DOHH2 (cell line): ENCODE measurements at regions not wholly inside any gene's neighbourhood (a gene's known extent, or its start where the extent isn't known, plus 50 kb on each side); places are given as distances from the start of the nearest gene placed in this dataset.

Source experiments
- H3F3A ChIP-seq: fragments of 200-600 bp; sonication (generic), shearing (Covaris generic); 2 replicates; pipeline ENCODE4 v1.6.0; 2016; ENCODE audit warnings: antibody characterized with exemption, mild to moderate bottlenecking; ENCODE audit not compliant: control insufficient read depth, insufficient read depth
- H3K27ac ChIP-seq: fragments of 200-600 bp; sonication (generic); 2 replicates; pipeline ENCODE4 v1.5.1; 2014; ENCODE audit warnings: low read depth, mild to moderate bottlenecking, low read length, moderate library complexity
- H3K27me3 ChIP-seq: fragments of 200-600 bp; sonication (generic); 2 replicates; pipeline ENCODE4 v1.6.1; 2014; ENCODE audit warnings: mild to moderate bottlenecking, low read length, mixed read lengths; ENCODE audit not compliant: control insufficient read depth
- H3K36me3 ChIP-seq: fragments of 200-600 bp; sonication (generic); 2 replicates; pipeline ENCODE4 v1.6.1; 2014; ENCODE audit warnings: mild to moderate bottlenecking, low read length, moderate library complexity, mixed read lengths; ENCODE audit not compliant: control insufficient read depth
- H3K4me1 ChIP-seq: fragments of 200-600 bp; sonication (generic); 2 replicates; pipeline ENCODE4 v1.6.1; 2014; ENCODE audit warnings: mild to moderate bottlenecking, low read length, mixed read lengths; ENCODE audit not compliant: control insufficient read depth
- H3K4me2 ChIP-seq: fragments of 200-600 bp; sonication (generic); 2 replicates; pipeline ENCODE4 v1.6.0; 2014; ENCODE audit warnings: mild to moderate bottlenecking, low read length, moderate library complexity
- H3K4me3 ChIP-seq: fragments of 200-600 bp; sonication (generic); 2 replicates; pipeline ENCODE4 v1.5.1; 2014; ENCODE audit warnings: mild to moderate bottlenecking, low read length, mixed read lengths
- H3K79me2 ChIP-seq: fragments of 200-600 bp; sonication (generic); 2 replicates; pipeline ENCODE4 v1.6.1; 2014; ENCODE audit warnings: mild to moderate bottlenecking, low read length, mixed read lengths; ENCODE audit not compliant: control insufficient read depth
- H3K9me2 ChIP-seq: fragments of 200-600 bp; sonication (generic); replicated peaks from 2 replicates; pipeline ENCODE4 v1.6.1; 2014; ENCODE audit warnings: mild to moderate bottlenecking, low read length, mixed read lengths; ENCODE audit not compliant: control insufficient read depth
- H3K9me3 ChIP-seq: fragments of 200-600 bp; sonication (generic); 2 replicates; pipeline ENCODE4 v1.6.1; 2014; ENCODE audit warnings: antibody characterized with exemption, low read length, mixed read lengths; ENCODE audit not compliant: control insufficient read depth, insufficient read depth
- H4K20me1 ChIP-seq: fragments of 200-600 bp; sonication (generic); 2 replicates; pipeline ENCODE4 v1.6.0; 2014; ENCODE audit warnings: low read depth, mild to moderate bottlenecking, antibody characterized with exemption, low read length, moderate library complexity; ENCODE audit not compliant: control insufficient read depth, insufficient read depth
- CTCF ChIP-seq: fragments of 200-600 bp; sonication (generic); IDR thresholded peaks from one replicate; pipeline ENCODE4 v1.5.1; 2014; ENCODE audit warnings: antibody characterized with exemption, mild to moderate bottlenecking, low read depth, low read length; ENCODE audit not compliant: poor library complexity, severe bottlenecking
- EZH2phosphoT487 ChIP-seq: fragments of 200-600 bp; sonication (generic); IDR thresholded peaks from 2 replicates; pipeline ENCODE4 v1.6.1; 2017; ENCODE audit warnings: borderline replicate concordance, mild to moderate bottlenecking, antibody characterized with exemption, low read length, moderate library complexity, mixed read lengths

GRCh38 chr2:164103271-164103670 is 367.5 kb upstream of the FIGN start:
- H3K4me3 ChIP-seq = no peak overlapping the region
- H3K9me2 ChIP-seq = no peaks in the 10 kb centered on the region
- H3F3A ChIP-seq = no peaks in the 10 kb centered on the region
- no peaks in the 10 kb centered on the region for H4K20me1 ChIP-seq
- no peaks in the 10 kb centered on the region for H3K36me3 ChIP-seq
- no peak overlapping the region for H3K4me2 ChIP-seq
- H3K4me1 ChIP-seq = no peaks in the 10 kb centered on the region
- TF ChIP-seq CTCF (no peak), EZH2phosphoT487 (no peak)
- H3K9me3 ChIP-seq = no peaks in the 10 kb centered on the region
- H3K27ac ChIP-seq = no peak overlapping the region
- H3K27me3 ChIP-seq = no peaks in the 10 kb centered on the region
- no peaks in the 10 kb centered on the region for H3K79me2 ChIP-seq

- no peak overlapping the region for H3K27ac ChIP-seq
- H3K4me1 ChIP-seq = no peaks in the 10 kb centered on the region
- no peaks in the 10 kb centered on the region for H3K9me2 ChIP-seq
- H3K36me3 ChIP-seq = no peaks in the 10 kb centered on the region
- no peaks in the 10 kb centered on the region for H3F3A ChIP-seq
- TF ChIP-seq CTCF = no peak
- no peak for TF ChIP-seq EZH2phosphoT487
- H3K27me3 ChIP-seq = no peaks in the 10 kb centered on the region
- no peaks in the 10 kb centered on the region for H3K9me3 ChIP-seq
- no peaks in the 10 kb centered on the region for H3K79me2 ChIP-seq
- no peak overlapping the region for H3K4me3 ChIP-seq
- H4K20me1 ChIP-seq = no peaks in the 10 kb centered on the region
- no peak overlapping the region for H3K4me2 ChIP-seq
Observed at GRCh38 chr2:164102366-164102765, 366.6 kb upstream of the FIGN start.

GRCh38 chr2:164091673-164092072 is 355.9 kb upstream of the FIGN start:
- H3K27ac ChIP-seq = no peak overlapping the region

More at GRCh38 chr2:164091673-164092072, 355.9 kb upstream of the FIGN start:
- Histone ChIP-seq H3F3A (no peaks in the 10 kb centered on the region), H3K36me3 (no peaks in the 10 kb centered on the region), H3K79me2 (no peaks in the 10 kb centered on the region), H4K20me1 (no peaks in the 10 kb centered on the region), H3K4me3 (no peak overlapping the region), H3K27me3 (no peaks in the 10 kb centered on the region), H3K4me2 (no peak overlapping the region), H3K4me1 (no peaks in the 10 kb centered on the region), H3K9me3 (no peaks in the 10 kb centered on the region), H3K9me2 (no peaks in the 10 kb centered on the region)
- TF ChIP-seq CTCF (no peak), EZH2phosphoT487 (no peak)
